ENCODE measurements at regions not wholly inside any gene's neighbourhood (a gene's known extent, or its start where the extent isn't known, plus 50 kb on each side); places are given as distances from the start of the nearest gene placed in this dataset.

GRCh38 chr5:3110371-3110770 is 358.9 kb upstream of the IRX2 start:
- TF ChIP-seq CTCF (IDR thresholded peaks at IDR 0.05 in 4 of 5, conservative IDR thresholded peaks at IDR 0.05 in 1 of 5): no peak
- no peak for TF ChIP-seq POLR2A (IDR thresholded peaks at IDR 0.05)
- Histone ChIP-seq H3K9me3 (no peaks in the 10 kb centered on the region), H3K36me3 (no peaks in the 10 kb centered on the region), H3K4me3 (no peak overlapping the region), H3K27me3 (peaks cover 0 to 5% (median 4%) of the 10 kb centered on the region in 3 donors), H3K27ac (no peak overlapping the region), H3K4me1 (no peaks in the 10 kb centered on the region)
- in situ Hi-C loops (cut with MboI; ENCODE audit: low sequenced_read_pairs in 4 of 4) (no loop called here), intact Hi-C loops (cut with DNase I; ENCODE audit: low total_unique reads) (no loop called here)
- no peak for ATAC-seq
- no peak for DNase-seq

DNA sequence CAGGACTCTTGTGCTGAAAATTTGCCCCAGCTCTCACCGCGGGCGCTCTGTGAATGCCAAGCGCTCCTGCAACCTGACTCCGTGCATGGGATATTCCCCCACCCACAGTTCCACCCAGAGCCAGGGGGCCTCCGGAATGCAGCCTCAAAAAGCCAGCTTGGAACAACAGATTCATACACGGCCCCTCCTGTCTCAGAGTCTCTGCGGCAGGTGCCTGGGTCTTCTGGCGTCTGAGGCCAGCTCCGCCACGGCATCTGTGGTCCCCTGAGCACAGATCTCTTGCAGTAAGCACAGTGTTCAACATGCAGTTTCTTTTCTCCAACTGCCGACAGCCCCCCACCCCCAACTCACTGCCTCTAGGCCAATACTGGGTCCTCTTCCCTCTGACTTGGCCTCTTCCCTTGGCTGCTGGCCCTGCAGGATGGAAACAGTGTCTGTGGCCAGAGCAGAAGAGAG is 355.7 kb upstream of the IRX2 start:
- TF ChIP-seq CTCF (IDR thresholded peaks at IDR 0.05 in 4 of 5, conservative IDR thresholded peaks at IDR 0.05 in 1 of 5) (no peak), POLR2A (IDR thresholded peaks at IDR 0.05) (no peak)
- peaks cover 0 to 8% (median 4%) of the 10 kb centered on the region in 3 donors for H3K27me3 ChIP-seq
- DNase-seq: no peak
- no peaks in the 10 kb centered on the region for H3K9me3 ChIP-seq
- no peak overlapping the region for H3K4me3 ChIP-seq
- in situ Hi-C loops (cut with MboI; ENCODE audit: low sequenced_read_pairs in 4 of 4): no loop called here
- no peak overlapping the region for H3K27ac ChIP-seq
- no peak for ATAC-seq
- no peaks in the 10 kb centered on the region for H3K36me3 ChIP-seq
- intact Hi-C loops (cut with DNase I; ENCODE audit: low total_unique reads): no loop called here
- H3K4me1 ChIP-seq: no peaks in the 10 kb centered on the region

DNA sequence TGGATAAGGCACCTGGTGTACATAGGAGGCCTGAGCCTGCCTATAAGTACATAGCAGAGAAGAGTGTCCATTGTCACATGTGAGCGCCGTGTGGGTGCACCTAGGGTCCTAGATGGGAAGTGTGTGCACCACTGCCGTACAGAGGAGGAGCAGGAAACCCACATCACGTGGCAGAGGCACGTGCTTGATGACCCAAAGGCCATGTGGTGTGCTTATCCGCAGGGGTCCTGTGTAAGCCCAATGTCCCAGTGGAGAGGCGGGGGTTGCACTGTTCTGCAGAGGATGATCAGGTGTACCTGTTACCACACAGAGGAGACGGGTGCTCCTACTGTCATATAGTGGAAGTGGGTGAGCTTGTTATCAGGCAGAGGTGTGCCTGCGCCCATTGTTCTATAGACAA is 354.1 kb upstream of the IRX2 start:
- DNase-seq: no peak
- intact Hi-C loops (cut with DNase I; ENCODE audit: low total_unique reads): no loop called here

GRCh38 chr5:3105172-3105571 is 353.7 kb upstream of the IRX2 start:
- no peak overlapping the region for H3K27ac ChIP-seq
- no peaks in the 10 kb centered on the region for H3K9me3 ChIP-seq
- H3K27me3 ChIP-seq: peaks cover 0 to 8% (median 4%) of the 10 kb centered on the region in 3 donors
- DNase-seq (no peak), ATAC-seq (no peak)
- in situ Hi-C loops (cut with MboI; ENCODE audit: low sequenced_read_pairs in 4 of 4): no loop called here
- H3K4me1 ChIP-seq: no peaks in the 10 kb centered on the region
- TF ChIP-seq POLR2A (IDR thresholded peaks at IDR 0.05) (no peak), CTCF (IDR thresholded peaks at IDR 0.05 in 4 of 5, conservative IDR thresholded peaks at IDR 0.05 in 1 of 5) (no peak)
- intact Hi-C loops (cut with DNase I; ENCODE audit: low total_unique reads): no loop called here
- H3K4me3 ChIP-seq: no peak overlapping the region
- no peaks in the 10 kb centered on the region for H3K36me3 ChIP-seq

More for the DNA sequence above, 354.1 kb upstream of the IRX2 start:
- ATAC-seq: no peak
- Histone ChIP-seq H3K27ac (no peak overlapping the region), H3K4me1 (no peaks in the 10 kb centered on the region), H3K4me3 (no peak overlapping the region), H3K27me3 (peaks cover 0 to 8% (median 4%) of the 10 kb centered on the region in 3 donors), H3K9me3 (no peaks in the 10 kb centered on the region), H3K36me3 (no peaks in the 10 kb centered on the region)
- TF ChIP-seq CTCF (IDR thresholded peaks at IDR 0.05 in 4 of 5, conservative IDR thresholded peaks at IDR 0.05 in 1 of 5): no peak
- no peak for TF ChIP-seq POLR2A (IDR thresholded peaks at IDR 0.05)
- in situ Hi-C loops (cut with MboI; ENCODE audit: low sequenced_read_pairs in 4 of 4): no loop called here

- Histone ChIP-seq H3K27ac (no peak overlapping the region), H3K9me3 (no peaks in the 10 kb centered on the region), H3K4me1 (no peaks in the 10 kb centered on the region), H3K4me3 (no peak overlapping the region), H3K27me3 (peaks cover 0 to 8% (median 4%) of the 10 kb centered on the region in 3 donors), H3K36me3 (no peaks in the 10 kb centered on the region)
- in situ Hi-C loops (cut with MboI; ENCODE audit: low sequenced_read_pairs in 4 of 4) (no loop called here), intact Hi-C loops (cut with DNase I; ENCODE audit: low total_unique reads) (no loop called here)
- TF ChIP-seq POLR2A (IDR thresholded peaks at IDR 0.05) (no peak), CTCF (IDR thresholded peaks at IDR 0.05 in 4 of 5, conservative IDR thresholded peaks at IDR 0.05 in 1 of 5) (no peak)
- no peak for DNase-seq
- no peak for ATAC-seq
Measured at GRCh38 chr5:3104429-3105060, 353.1 kb upstream of the IRX2 start.
